Neural crest cell (in vitro differentiated cells): ENCODE measurements at regions not wholly inside any gene's neighbourhood (a gene's known extent, or its start where the extent isn't known, plus 50 kb on each side); places are given as distances from the start of the nearest gene placed in this dataset.

ENCODE experiments used
- DNase-seq: peaks from one replicate; pipeline ENCODE4 v3.0.0; 2021; ENCODE audit warnings: low read depth, mixed read lengths, low spot score
- H3K27ac Mint-ChIP-seq: one replicate; pipeline ENCODE4 v1.8.0; 2021; ENCODE audit warnings: mild to moderate bottlenecking, mixed read lengths; ENCODE audit not compliant: unreplicated experiment
- H3K27me3 Mint-ChIP-seq: 2 replicates; pipeline ENCODE4 v1.8.0; 2021; ENCODE audit warnings: low read depth, mild to moderate bottlenecking, mixed read lengths
- H3K36me3 Mint-ChIP-seq: 2 replicates; pipeline ENCODE4 v1.8.0; 2021; ENCODE audit warnings: low read depth, mild to moderate bottlenecking, mixed read lengths
- H3K4me1 Mint-ChIP-seq: 2 replicates; pipeline ENCODE4 v1.8.0; 2021; ENCODE audit warnings: mixed read lengths
- H3K4me3 Mint-ChIP-seq: one replicate; pipeline ENCODE4 v1.8.0; 2021; ENCODE audit warnings: mild to moderate bottlenecking, mixed read lengths
- H3K9me3 Mint-ChIP-seq: 2 replicates; pipeline ENCODE4 v1.8.0; 2021; ENCODE audit warnings: mixed read lengths
- TF ChIP-seq, protein P1 (sequence below): fragments of 200-600 bp; sonication (generic); conservative IDR thresholded peaks from 2 replicates; pipeline ENCODE4 v1.5.0; 2021; ENCODE audit warnings: antibody characterized with exemption, mild to moderate bottlenecking

DNA sequence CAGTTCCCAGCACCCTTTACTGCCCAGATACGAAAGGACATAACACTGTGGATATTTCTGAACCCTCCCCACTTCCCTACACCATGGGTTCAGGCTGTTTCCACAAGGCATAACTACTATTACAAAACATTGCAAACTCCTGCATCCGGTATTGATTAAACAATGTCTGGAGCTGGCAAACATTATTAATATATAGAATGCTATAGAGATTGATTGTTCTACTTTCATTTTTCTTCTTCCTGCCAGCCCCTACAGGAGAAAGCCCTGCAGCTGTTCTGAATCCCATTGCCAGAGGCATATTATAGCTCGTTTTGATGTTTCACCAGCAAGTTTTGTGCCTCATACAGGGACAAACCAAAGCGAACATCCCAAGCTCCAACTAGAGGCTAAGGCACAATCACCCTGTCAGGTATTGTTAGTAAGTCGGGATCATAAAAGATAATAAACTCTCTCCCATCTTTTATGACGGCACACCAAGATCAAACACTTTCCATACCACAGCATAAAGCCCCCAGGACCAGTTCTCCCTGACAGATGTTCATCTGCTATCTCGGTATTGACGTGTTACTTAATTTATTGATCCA lies 331.1 kb upstream of the NT5E start:
- no peaks in the 10 kb centered on the region for H3K9me3 Mint-ChIP-seq
- no peak overlapping the region for H3K4me3 Mint-ChIP-seq
- no peak for DNase-seq
- H3K36me3 Mint-ChIP-seq = no peaks in the 10 kb centered on the region
- TF ChIP-seq, protein P1, sequence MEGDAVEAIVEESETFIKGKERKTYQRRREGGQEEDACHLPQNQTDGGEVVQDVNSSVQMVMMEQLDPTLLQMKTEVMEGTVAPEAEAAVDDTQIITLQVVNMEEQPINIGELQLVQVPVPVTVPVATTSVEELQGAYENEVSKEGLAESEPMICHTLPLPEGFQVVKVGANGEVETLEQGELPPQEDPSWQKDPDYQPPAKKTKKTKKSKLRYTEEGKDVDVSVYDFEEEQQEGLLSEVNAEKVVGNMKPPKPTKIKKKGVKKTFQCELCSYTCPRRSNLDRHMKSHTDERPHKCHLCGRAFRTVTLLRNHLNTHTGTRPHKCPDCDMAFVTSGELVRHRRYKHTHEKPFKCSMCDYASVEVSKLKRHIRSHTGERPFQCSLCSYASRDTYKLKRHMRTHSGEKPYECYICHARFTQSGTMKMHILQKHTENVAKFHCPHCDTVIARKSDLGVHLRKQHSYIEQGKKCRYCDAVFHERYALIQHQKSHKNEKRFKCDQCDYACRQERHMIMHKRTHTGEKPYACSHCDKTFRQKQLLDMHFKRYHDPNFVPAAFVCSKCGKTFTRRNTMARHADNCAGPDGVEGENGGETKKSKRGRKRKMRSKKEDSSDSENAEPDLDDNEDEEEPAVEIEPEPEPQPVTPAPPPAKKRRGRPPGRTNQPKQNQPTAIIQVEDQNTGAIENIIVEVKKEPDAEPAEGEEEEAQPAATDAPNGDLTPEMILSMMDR = no peak
- H3K27me3 Mint-ChIP-seq = peaks cover 8% of the 10 kb centered on the region
- no peaks in the 10 kb centered on the region for H3K4me1 Mint-ChIP-seq
- no peak overlapping the region for H3K27ac Mint-ChIP-seq

DNA sequence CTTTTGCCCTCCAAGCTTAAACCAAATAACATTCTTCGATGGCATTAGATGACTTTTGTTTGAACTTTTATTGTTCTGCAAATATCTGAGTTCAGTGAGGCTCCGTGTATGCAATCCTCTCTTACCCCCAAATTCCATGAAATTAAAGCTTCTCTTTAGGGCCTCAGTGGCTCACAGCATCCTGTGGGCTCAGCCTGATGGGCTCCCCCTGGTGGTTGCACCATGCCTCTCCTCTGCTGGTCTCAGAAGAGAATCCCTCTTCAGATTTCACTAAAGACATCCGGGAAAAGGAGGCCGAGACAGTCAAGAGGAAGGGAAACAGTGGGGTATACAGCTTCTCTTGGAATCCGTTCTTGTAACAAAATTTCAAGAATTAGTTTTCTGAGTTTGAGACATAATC lies 331.6 kb upstream of the NT5E start:
- no peaks in the 10 kb centered on the region for H3K36me3 Mint-ChIP-seq
- no peaks in the 10 kb centered on the region for H3K9me3 Mint-ChIP-seq
- TF ChIP-seq, protein P1 = peak; percentile 30
- H3K27me3 Mint-ChIP-seq = peaks cover 8% of the 10 kb centered on the region
- H3K27ac Mint-ChIP-seq = no peak overlapping the region
- no peak for DNase-seq
- H3K4me3 Mint-ChIP-seq = no peak overlapping the region
- no peaks in the 10 kb centered on the region for H3K4me1 Mint-ChIP-seq

GRCh38 chr6:85116475-85116874 lies 333.4 kb upstream of the NT5E start:
- Mint-ChIP-seq H3K27ac (no peak overlapping the region), H3K27me3 (no peaks in the 10 kb centered on the region), H3K4me1 (peaks cover 5% of the 10 kb centered on the region), H3K9me3 (no peaks in the 10 kb centered on the region), H3K36me3 (no peaks in the 10 kb centered on the region), H3K4me3 (no peak overlapping the region)
- TF ChIP-seq, protein P1 = no peak
- no peak for DNase-seq

DNA sequence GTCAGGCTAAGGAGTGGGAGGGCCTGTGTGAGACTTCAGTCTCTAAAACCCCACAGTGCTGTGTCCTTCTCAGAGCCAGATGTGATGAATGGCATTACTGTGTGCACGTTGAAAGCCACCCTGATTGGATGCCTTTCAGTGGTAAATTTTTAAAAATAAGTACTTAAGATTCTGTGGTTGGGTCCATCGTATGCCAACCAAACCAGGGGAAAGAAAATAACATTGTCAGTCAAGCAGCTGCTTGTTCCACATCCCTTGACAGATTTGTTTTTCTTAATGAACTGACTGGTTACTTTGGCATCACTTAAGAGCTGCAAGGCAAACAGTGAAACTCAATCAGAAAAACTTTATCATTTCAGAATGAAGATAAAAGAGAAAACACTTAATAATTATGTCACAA lies 334.0 kb upstream of the NT5E start:
- H3K27me3 Mint-ChIP-seq = no peaks in the 10 kb centered on the region
- no peaks in the 10 kb centered on the region for H3K36me3 Mint-ChIP-seq
- no peak overlapping the region for H3K27ac Mint-ChIP-seq
- no peaks in the 10 kb centered on the region for H3K9me3 Mint-ChIP-seq
- peaks cover 6% of the 10 kb centered on the region for H3K4me1 Mint-ChIP-seq
- DNase-seq = no peak
- H3K4me3 Mint-ChIP-seq = no peak overlapping the region
- TF ChIP-seq, protein P1 = no peak

DNA sequence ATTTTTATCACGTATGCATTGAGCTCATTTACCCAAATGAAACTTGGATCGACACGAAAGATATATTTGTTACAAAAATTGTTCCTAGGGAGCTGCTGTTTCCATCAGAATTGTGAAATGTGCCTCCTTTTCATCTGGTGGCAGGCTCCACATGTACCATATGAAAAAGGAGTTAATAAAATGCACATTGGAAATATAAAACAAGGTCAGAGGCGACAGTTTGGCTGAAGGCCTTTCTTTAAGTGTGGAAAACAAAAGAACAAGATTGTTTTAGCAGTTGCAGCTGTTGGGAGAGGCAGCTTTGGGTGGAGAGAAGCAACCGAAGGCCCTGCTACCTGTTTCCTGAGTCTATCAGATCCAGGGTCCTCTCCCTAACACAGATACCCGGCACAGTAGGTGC lies 334.5 kb upstream of the NT5E start:
- TF ChIP-seq, protein P1 = no peak
- Mint-ChIP-seq H3K4me1 (peaks cover 6% of the 10 kb centered on the region), H3K9me3 (no peaks in the 10 kb centered on the region), H3K36me3 (no peaks in the 10 kb centered on the region), H3K27me3 (no peaks in the 10 kb centered on the region), H3K4me3 (no peak overlapping the region), H3K27ac (no peak overlapping the region)
- no peak for DNase-seq

DNA sequence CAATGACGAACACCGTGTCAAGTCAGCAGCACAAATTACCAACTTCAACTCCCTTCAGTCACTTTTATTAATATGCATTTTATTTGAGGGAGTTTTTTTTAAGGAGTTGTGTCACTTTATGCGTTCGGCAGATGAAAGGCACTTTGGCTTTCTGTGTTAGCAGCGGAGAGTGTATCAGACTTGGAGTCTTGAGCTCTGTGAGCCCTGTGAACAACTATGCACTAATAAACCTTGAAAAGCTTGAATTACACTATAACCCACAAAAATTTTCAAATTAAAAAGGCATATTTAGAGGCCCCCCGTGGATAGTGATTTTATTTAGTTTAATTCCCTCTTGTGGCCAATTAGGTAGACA lies 335.3 kb upstream of the NT5E start:
- Mint-ChIP-seq H3K4me1 (peaks cover 6% of the 10 kb centered on the region), H3K36me3 (no peaks in the 10 kb centered on the region), H3K9me3 (no peaks in the 10 kb centered on the region), H3K27ac (no peak overlapping the region), H3K4me3 (no peak overlapping the region), H3K27me3 (no peaks in the 10 kb centered on the region)
- TF ChIP-seq, protein P1 = no peak
- no peak for DNase-seq
